ENCODE measurements at regions not wholly inside any gene's neighbourhood (a gene's known extent, or its start where the extent isn't known, plus 50 kb on each side); places are given as distances from the start of the nearest gene placed in this dataset.

GRCh38 chr5:117414926-117415325 is 840.3 kb upstream of the SEMA6A start:
- H3K36me3 Mint-ChIP-seq (ENCODE audit: low read depth) = no peaks in the 10 kb centered on the region
- no peaks in the 10 kb centered on the region for H3K4me1 Mint-ChIP-seq
- no peak overlapping the region for H3K27ac Mint-ChIP-seq
- no peaks in the 10 kb centered on the region for H3K9me3 Mint-ChIP-seq
- no peak for DNase-seq
- intact Hi-C loops (cut with micrococcal nuclease) = no loop called here
- H3K27me3 Mint-ChIP-seq = no peaks in the 10 kb centered on the region
- ATAC-seq (ENCODE audit: low read depth) = no peak
- TF ChIP-seq CTCF (IDR thresholded peaks at IDR 0.05) = no peak
- H3K4me3 Mint-ChIP-seq = no peak overlapping the region
- ChIA-PET POLR2A (no interaction called here), CTCF (no interaction called here)

- CTCF ChIA-PET = no interaction called here
- intact Hi-C loops (cut with micrococcal nuclease) = no loop called here
- no peak overlapping the region for H3K4me3 Mint-ChIP-seq
- no peaks in the 10 kb centered on the region for H3K27me3 Mint-ChIP-seq
- H3K36me3 Mint-ChIP-seq (ENCODE audit: low read depth) = no peaks in the 10 kb centered on the region
- no peak for TF ChIP-seq CTCF (IDR thresholded peaks at IDR 0.05)
- no peaks in the 10 kb centered on the region for H3K9me3 Mint-ChIP-seq
- H3K27ac Mint-ChIP-seq = no peak overlapping the region
- POLR2A ChIA-PET = no interaction called here
- H3K4me1 Mint-ChIP-seq = no peaks in the 10 kb centered on the region
- DNase-seq (no peak), ATAC-seq (ENCODE audit: low read depth) (no peak)
Measured at GRCh38 chr5:117411701-117412100, 837.1 kb upstream of the SEMA6A start.

- DNase-seq = no peak
- no peak for ATAC-seq (ENCODE audit: low read depth)
- intact Hi-C loops (cut with micrococcal nuclease) = no loop called here
- POLR2A ChIA-PET = no interaction called here
- Mint-ChIP-seq H3K27ac (no peak overlapping the region), H3K27me3 (no peaks in the 10 kb centered on the region), H3K9me3 (peaks cover 3% of the 10 kb centered on the region), H3K4me1 (no peaks in the 10 kb centered on the region), H3K4me3 (no peak overlapping the region), H3K36me3 (ENCODE audit: low read depth) (no peaks in the 10 kb centered on the region)
- TF ChIP-seq CTCF (IDR thresholded peaks at IDR 0.05) = no peak
- CTCF ChIA-PET = no interaction called here
Measured at GRCh38 chr5:117405197-117405596, 830.6 kb upstream of the SEMA6A start.

- H3K36me3 Mint-ChIP-seq (ENCODE audit: low read depth) = no peaks in the 10 kb centered on the region
- H3K4me3 Mint-ChIP-seq = no peak overlapping the region
- no peaks in the 10 kb centered on the region for H3K4me1 Mint-ChIP-seq
- no peak for TF ChIP-seq CTCF (IDR thresholded peaks at IDR 0.05)
- ChIA-PET CTCF (no interaction called here), POLR2A (no interaction called here)
- H3K27ac Mint-ChIP-seq = no peak overlapping the region
- ATAC-seq (ENCODE audit: low read depth) (no peak), DNase-seq (no peak)
- H3K27me3 Mint-ChIP-seq = no peaks in the 10 kb centered on the region
- intact Hi-C loops (cut with micrococcal nuclease) = no loop called here
- no peaks in the 10 kb centered on the region for H3K9me3 Mint-ChIP-seq
Measured at GRCh38 chr5:117394506-117395157, 820.0 kb upstream of the SEMA6A start.

- Mint-ChIP-seq H3K27me3 (no peaks in the 10 kb centered on the region), H3K36me3 (ENCODE audit: low read depth) (no peaks in the 10 kb centered on the region), H3K9me3 (no peaks in the 10 kb centered on the region), H3K4me1 (no peaks in the 10 kb centered on the region), H3K4me3 (no peak overlapping the region), H3K27ac (no peak overlapping the region)
- CTCF ChIA-PET = no interaction called here
- POLR2A ChIA-PET = no interaction called here
- DNase-seq (no peak), ATAC-seq (ENCODE audit: low read depth) (no peak)
- TF ChIP-seq CTCF (IDR thresholded peaks at IDR 0.05) = no peak
- intact Hi-C loops (cut with micrococcal nuclease) = no loop called here
Measured at GRCh38 chr5:117393125-117393524, 818.5 kb upstream of the SEMA6A start.

Data from activated B cell treated with CpG ODN at 0.5 μM for 24 hours (primary cell).